Transverse colon (tissue), 4 donors: ENCODE measurements at regions not wholly inside any gene's neighbourhood (a gene's known extent, or its start where the extent isn't known, plus 50 kb on each side); places are given as distances from the start of the nearest gene placed in this dataset.

Experiments used
- DNase-seq: peaks from one replicate; pipeline ENCODE4 v3.0.0-alpha.2; 2019
- H3K27ac ChIP-seq, 4 donors: fragments of 200-600 bp; sonication (generic); 2 replicates each; pipeline ENCODE4 v1.5.1; 2016 to 2018; ENCODE audit warnings: inconsistent platforms in 4 of 4
- H3K27me3 ChIP-seq: fragments of 200-600 bp; sonication (generic); 2 replicates; pipeline ENCODE4 v1.5.1; 2017; ENCODE audit warnings: inconsistent platforms
- H3K36me3 ChIP-seq, 4 donors: fragments of 200-600 bp; sonication (generic); 2 replicates each; pipeline ENCODE4 v1.5.1; 2017 to 2019; ENCODE audit warnings: inconsistent platforms in 4 of 4
- H3K4me1 ChIP-seq, 4 donors: fragments of 200-600 bp; sonication (generic); 2 replicates each; pipeline ENCODE4 v1.5.1; 2017 to 2020; ENCODE audit warnings: inconsistent platforms in 4 of 4
- H3K4me3 ChIP-seq, 4 donors: fragments of 200-600 bp; sonication (generic); 1 replicate in 1 of 4; 2 replicates in 3 of 4; pipeline versions ENCODE4 v1.5.1 to v1.6.1; 2017 to 2019; ENCODE audit warnings: inconsistent platforms in 4 of 4
- H3K9me3 ChIP-seq, 2 donors: fragments of 200-600 bp; sonication (generic); 2 replicates each; pipeline ENCODE4 v1.5.1; 2017 to 2019; ENCODE audit warnings: inconsistent platforms in 2 of 2
- EP300 ChIP-seq: sonication (generic); formaldehyde crosslinking; IDR thresholded peaks from one replicate; pipeline ENCODE4 v1.6.1; 2017; ENCODE audit warnings: antibody characterized with exemption, low read depth
- POLR2A ChIP-seq: fragments of 450-650 bp; IDR thresholded peaks from one replicate; pipeline ENCODE4 v1.6.1; 2016; ENCODE audit warnings: antibody characterized with exemption, mild to moderate bottlenecking, moderate library complexity
- POLR2AphosphoS5 ChIP-seq, 3 donors: sonication (generic); formaldehyde crosslinking; IDR thresholded peaks; one replicate each; pipeline ENCODE4 v1.6.1; 2016; ENCODE audit warnings: antibody characterized with exemption in 3 of 3
- WGBS, 2 donors: methylation state at CpG; one replicate each; pipeline ENCODE4 v1.1.5; 2018; ENCODE audit warnings: low coverage in 1 of 2; 5-methylcytosine and 5-hydroxymethylcytosine counted together
- in situ Hi-C, 4 donors: fragments of 200-750 bp; cut with MboI; loops; one replicate each; pipeline versions ENCODE4 v1.15.0 to v1.15.1; 2017; ENCODE audit warnings: low sequenced_read_pairs in 3 of 4, low pct_ligation_motif_present in 1 of 4, low pct_unique_long_range_greater_than_20kb in 1 of 4
- intact Hi-C: fragments of 100-400 bp; cut with DNase I; formaldehyde crosslinking; loops from one replicate; pipeline ENCODE4 v1.15.1; 2023; ENCODE audit warnings: low total_unique reads
- TF ChIP-seq, protein P1 (sequence below), 5 experiments: fragments of 200-600 bp in 3 of 5; fragments of 450-650 bp in 2 of 5; sonication (generic) in 3 of 5; IDR thresholded peaks; 1 replicate in 2 of 5; 2 replicates in 3 of 5; pipeline ENCODE4 v1.5.1; 2016 to 2017; ENCODE audit warnings: antibody characterized with exemption in 5 of 5, inconsistent platforms in 3 of 5, mild to moderate bottlenecking in 2 of 5, moderate library complexity in 1 of 5

DNA sequence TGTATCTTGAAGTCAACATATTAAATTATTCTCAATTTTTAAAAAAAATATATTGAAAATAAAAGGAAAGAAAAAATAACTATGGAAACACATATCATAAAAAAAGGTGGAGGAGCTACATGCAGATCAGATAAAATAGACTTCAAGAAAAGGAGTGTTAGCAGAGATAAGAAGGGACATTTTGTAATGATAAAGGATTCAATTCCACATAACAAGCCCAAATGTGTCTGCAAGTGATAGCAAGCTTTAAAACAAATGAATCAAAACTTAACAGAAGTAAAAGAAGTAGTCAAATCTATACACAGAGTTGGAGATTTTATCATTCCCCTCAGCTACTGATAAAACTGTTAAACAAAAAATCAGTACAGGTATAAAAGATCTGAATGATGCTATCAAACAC is 74.9 kb downstream of the TTC32 start:
- in situ Hi-C loops, result no loop called here
- no peak for DNase-seq
- Histone ChIP-seq H3K4me3 (no peak overlapping the region), H3K36me3 (no peaks in the 10 kb centered on the region), H3K27me3 (peaks cover 3% of the 10 kb centered on the region), H3K4me1 (no peaks in the 10 kb centered on the region), H3K9me3 (no peaks in the 10 kb centered on the region), H3K27ac (no peak overlapping the region)
- intact Hi-C loops, result no loop called here
- TF ChIP-seq POLR2AphosphoS5 (IDR thresholded peaks at IDR 0.05) (no peak), POLR2A (no peak), EP300 (no peak)
- TF ChIP-seq, protein P1, sequence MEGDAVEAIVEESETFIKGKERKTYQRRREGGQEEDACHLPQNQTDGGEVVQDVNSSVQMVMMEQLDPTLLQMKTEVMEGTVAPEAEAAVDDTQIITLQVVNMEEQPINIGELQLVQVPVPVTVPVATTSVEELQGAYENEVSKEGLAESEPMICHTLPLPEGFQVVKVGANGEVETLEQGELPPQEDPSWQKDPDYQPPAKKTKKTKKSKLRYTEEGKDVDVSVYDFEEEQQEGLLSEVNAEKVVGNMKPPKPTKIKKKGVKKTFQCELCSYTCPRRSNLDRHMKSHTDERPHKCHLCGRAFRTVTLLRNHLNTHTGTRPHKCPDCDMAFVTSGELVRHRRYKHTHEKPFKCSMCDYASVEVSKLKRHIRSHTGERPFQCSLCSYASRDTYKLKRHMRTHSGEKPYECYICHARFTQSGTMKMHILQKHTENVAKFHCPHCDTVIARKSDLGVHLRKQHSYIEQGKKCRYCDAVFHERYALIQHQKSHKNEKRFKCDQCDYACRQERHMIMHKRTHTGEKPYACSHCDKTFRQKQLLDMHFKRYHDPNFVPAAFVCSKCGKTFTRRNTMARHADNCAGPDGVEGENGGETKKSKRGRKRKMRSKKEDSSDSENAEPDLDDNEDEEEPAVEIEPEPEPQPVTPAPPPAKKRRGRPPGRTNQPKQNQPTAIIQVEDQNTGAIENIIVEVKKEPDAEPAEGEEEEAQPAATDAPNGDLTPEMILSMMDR (IDR thresholded peaks at IDR 0.05), result no peak

DNA sequence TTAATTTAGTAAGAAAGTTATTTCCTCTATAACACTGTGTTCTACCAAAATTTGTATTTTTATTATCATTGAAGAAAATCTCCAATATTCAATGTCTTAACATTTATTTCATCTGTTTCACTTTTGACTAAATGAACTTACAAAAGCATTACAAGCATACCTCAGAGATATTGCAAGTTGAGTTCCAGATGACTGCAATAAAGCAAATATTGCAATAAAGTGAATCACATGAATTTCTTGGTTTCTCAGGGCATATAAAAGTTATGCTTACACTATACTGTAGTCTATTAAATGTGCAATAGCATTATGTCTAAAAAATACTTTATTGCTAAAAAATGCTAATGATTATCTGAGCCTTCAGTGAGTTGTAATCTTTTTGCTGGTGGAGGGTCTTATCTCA is 78.3 kb downstream of the TTC32 start:
- intact Hi-C loops, result no loop called here
- in situ Hi-C loops, result no loop called here

DNA sequence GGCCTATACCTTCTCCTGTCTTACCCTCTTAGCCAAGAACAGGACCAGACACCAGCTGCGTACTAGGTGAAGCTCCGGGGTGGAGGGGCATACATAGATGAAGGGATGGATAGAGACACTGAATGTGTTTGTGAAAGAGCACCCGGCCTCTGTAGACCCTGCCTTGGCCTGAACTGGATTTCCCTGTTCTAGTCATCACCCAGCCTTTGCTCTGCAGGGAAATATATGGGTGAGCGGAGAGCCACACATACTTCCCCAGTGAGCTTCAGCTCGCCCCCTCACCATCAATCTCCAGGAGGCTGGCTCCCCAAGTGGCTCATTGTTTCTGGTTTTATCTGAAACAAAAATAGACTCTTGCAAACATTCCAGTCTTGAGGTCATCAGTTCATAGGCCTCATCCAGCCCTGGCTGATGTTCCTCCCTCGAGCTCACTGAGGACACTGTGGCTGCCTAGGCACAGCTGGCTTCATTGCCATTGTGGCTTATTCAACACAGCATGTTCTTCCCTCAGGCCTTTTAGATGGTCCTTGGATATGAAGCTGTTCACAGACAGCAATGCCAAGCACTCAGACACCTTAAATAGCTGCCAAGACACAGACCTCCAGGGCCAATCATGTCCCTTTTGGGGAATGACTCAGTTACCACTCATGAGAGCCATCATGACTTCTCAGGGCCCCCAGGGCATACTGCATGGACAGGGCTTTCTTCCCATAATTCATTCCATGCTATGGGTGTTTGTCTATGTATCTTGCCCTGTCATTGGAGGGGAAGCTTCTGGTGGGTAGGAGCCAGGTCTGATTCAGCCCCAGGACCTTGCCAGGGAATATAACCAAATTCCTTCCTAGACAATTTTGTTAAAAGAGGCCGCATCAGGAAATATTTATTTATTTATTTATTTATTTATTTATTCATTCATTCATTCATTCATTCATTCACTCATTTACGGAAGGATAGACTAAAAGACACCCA is 82.4 kb downstream of the TTC32 start:
- Histone ChIP-seq H3K27ac (no peak overlapping the region), H3K4me3 (no peak overlapping the region), H3K36me3 (no peaks in the 10 kb centered on the region), H3K27me3 (no peaks in the 10 kb centered on the region), H3K4me1 (peaks cover 0 to 2% (median 0%) of the 10 kb centered on the region in 4 donors), H3K9me3 (no peaks in the 10 kb centered on the region)
- no peak for TF ChIP-seq POLR2AphosphoS5 (IDR thresholded peaks at IDR 0.05)
- no peak for TF ChIP-seq POLR2A
- in situ Hi-C loops (no loop called here), intact Hi-C loops (no loop called here)
- DNase-seq, result no peak
- WGBS, 2 donors, result 82 to 85% methylated on average over 4 to 8 of the region's 8 CpGs

More for the DNA sequence above, 78.3 kb downstream of the TTC32 start:
- no peak overlapping the region for H3K4me3 ChIP-seq
- no peaks in the 10 kb centered on the region for H3K9me3 ChIP-seq
- no peaks in the 10 kb centered on the region for H3K36me3 ChIP-seq
- H3K27ac ChIP-seq, result no peak overlapping the region
- DNase-seq, result no peak
- TF ChIP-seq, protein P1 (IDR thresholded peaks at IDR 0.05), result no peak
- no peak for TF ChIP-seq POLR2A
- TF ChIP-seq POLR2AphosphoS5 (IDR thresholded peaks at IDR 0.05), result no peak
- no peak for TF ChIP-seq EP300
- peaks cover 3% of the 10 kb centered on the region for H3K27me3 ChIP-seq
- H3K4me1 ChIP-seq, result peaks cover 0 to 2% (median 0%) of the 10 kb centered on the region in 4 donors

DNA sequence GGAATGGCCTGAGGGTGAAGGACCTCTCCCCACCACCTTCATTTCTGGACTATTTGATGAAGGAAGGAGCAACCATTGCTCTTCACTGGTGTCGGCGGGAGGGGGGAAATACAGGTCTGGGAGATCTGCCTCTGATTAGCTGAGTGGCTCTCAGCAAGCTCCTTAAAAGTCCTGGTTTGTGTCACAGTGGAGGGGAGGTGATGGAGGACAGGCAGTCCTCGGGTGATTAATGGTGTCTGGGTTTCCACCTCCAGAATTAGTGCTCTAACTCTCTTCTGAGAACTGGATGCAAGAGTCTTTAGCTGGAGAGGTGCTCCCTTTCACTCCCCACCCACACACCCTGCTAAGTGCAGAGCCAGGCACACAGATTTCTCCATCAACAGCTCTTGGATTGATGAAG is 83.2 kb downstream of the TTC32 start:
- no peak overlapping the region for H3K27ac ChIP-seq
- DNase-seq, result no peak
- no peak overlapping the region for H3K4me3 ChIP-seq
- H3K9me3 ChIP-seq, result no peaks in the 10 kb centered on the region
- peaks cover 0 to 2% (median 0%) of the 10 kb centered on the region in 4 donors for H3K4me1 ChIP-seq
- in situ Hi-C loops, result no loop called here
- no peak for TF ChIP-seq POLR2A
- intact Hi-C loops, result no loop called here
- no peaks in the 10 kb centered on the region for H3K27me3 ChIP-seq
- no peaks in the 10 kb centered on the region for H3K36me3 ChIP-seq
- 81% methylated on average over 3 of the region's 3 CpGs; no CpG with 5 or more reads in 1 of the 2 donors for WGBS, 2 donors

DNA sequence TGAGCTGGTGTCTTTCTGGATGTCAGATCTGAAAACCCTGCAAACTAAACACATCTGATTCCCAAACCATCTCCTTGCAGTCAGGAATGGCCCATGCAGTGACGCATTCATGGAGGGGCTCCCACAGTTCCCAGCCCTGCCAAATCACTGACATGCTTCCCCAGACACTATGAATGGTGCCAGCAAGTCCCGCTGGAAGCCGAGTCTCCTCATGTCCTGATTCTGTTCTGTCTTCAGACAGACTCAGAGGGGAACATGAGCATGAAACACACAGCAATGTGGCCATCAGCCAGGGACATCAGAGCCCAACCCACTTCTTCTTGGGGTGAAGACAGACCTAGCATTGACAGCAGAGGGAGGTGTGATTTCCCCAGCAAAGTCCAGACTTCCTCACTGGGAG is 83.7 kb downstream of the TTC32 start:
- H3K4me3 ChIP-seq, result no peak overlapping the region
- H3K9me3 ChIP-seq, result no peaks in the 10 kb centered on the region
- intact Hi-C loops, result no loop called here
- WGBS, 2 donors, result 92% methylated on average over 3 of the region's 3 CpGs; no CpG with 5 or more reads in 1 of the 2 donors
- no peaks in the 10 kb centered on the region for H3K36me3 ChIP-seq
- in situ Hi-C loops, result no loop called here
- no peaks in the 10 kb centered on the region for H3K27me3 ChIP-seq
- H3K4me1 ChIP-seq, result peaks cover 0 to 2% (median 0%) of the 10 kb centered on the region in 4 donors
- DNase-seq, result no peak
- TF ChIP-seq POLR2AphosphoS5 (IDR thresholded peaks at IDR 0.05) (no peak), EP300 (no peak), POLR2A (no peak)
- TF ChIP-seq, protein P1 (IDR thresholded peaks at IDR 0.05), result no peak
- H3K27ac ChIP-seq, result no peak overlapping the region
